ENCODE measurements at regions not wholly inside any gene's neighbourhood (a gene's known extent, or its start where the extent isn't known, plus 50 kb on each side); places are given as distances from the start of the nearest gene placed in this dataset.

- FAIRE-seq (no peak), DNase-seq (ENCODE audit: insufficient read length) (no peak)
- TF ChIP-seq POLR2AphosphoS5 (IDR thresholded peaks at IDR 0.05; ENCODE audit: low read depth, low read length) (no peak), TAF1 (IDR thresholded peaks at IDR 0.05; ENCODE audit: borderline replicate concordance, low read depth, low read length) (no peak), POLR2A (IDR thresholded peaks at IDR 0.05; ENCODE audit: low read depth, low read length) (no peak)
Measured at GRCh38 chr1:96414598-96414997, 307.0 kb upstream of the PTBP2 start.

- no peak for FAIRE-seq
- no peak for TF ChIP-seq TAF1 (IDR thresholded peaks at IDR 0.05; ENCODE audit: borderline replicate concordance, low read depth, low read length)
- no peak for TF ChIP-seq POLR2A (IDR thresholded peaks at IDR 0.05; ENCODE audit: low read depth, low read length)
- TF ChIP-seq POLR2AphosphoS5 (IDR thresholded peaks at IDR 0.05; ENCODE audit: low read depth, low read length) = no peak
- DNase-seq (ENCODE audit: insufficient read length) = no peak
Measured at GRCh38 chr1:96416111-96416595, 305.4 kb upstream of the PTBP2 start.

GRCh38 chr1:96416701-96417444 is 304.7 kb upstream of the PTBP2 start:
- no peak for TF ChIP-seq POLR2A (IDR thresholded peaks at IDR 0.05; ENCODE audit: low read depth, low read length)
- TF ChIP-seq POLR2AphosphoS5 (IDR thresholded peaks at IDR 0.05; ENCODE audit: low read depth, low read length) = no peak
- no peak for TF ChIP-seq TAF1 (IDR thresholded peaks at IDR 0.05; ENCODE audit: borderline replicate concordance, low read depth, low read length)
- DNase-seq (ENCODE audit: insufficient read length) = no peak
- FAIRE-seq = no peak

GRCh38 chr1:96418969-96419368 is 302.6 kb upstream of the PTBP2 start:
- no peak for DNase-seq (ENCODE audit: insufficient read length)
- no peak for FAIRE-seq
- TF ChIP-seq POLR2A (IDR thresholded peaks at IDR 0.05; ENCODE audit: low read depth, low read length) (no peak), TAF1 (IDR thresholded peaks at IDR 0.05; ENCODE audit: borderline replicate concordance, low read depth, low read length) (no peak), POLR2AphosphoS5 (IDR thresholded peaks at IDR 0.05; ENCODE audit: low read depth, low read length) (no peak)

GRCh38 chr1:96424877-96425276 is 296.7 kb upstream of the PTBP2 start:
- TF ChIP-seq POLR2AphosphoS5 (IDR thresholded peaks at IDR 0.05; ENCODE audit: low read depth, low read length) (no peak), POLR2A (IDR thresholded peaks at IDR 0.05; ENCODE audit: low read depth, low read length) (no peak), TAF1 (IDR thresholded peaks at IDR 0.05; ENCODE audit: borderline replicate concordance, low read depth, low read length) (no peak)
- no peak for DNase-seq (ENCODE audit: insufficient read length)
- FAIRE-seq = no peak

- FAIRE-seq (no peak), DNase-seq (ENCODE audit: insufficient read length) (no peak)
- TF ChIP-seq TAF1 (IDR thresholded peaks at IDR 0.05; ENCODE audit: borderline replicate concordance, low read depth, low read length) (no peak), POLR2A (IDR thresholded peaks at IDR 0.05; ENCODE audit: low read depth, low read length) (no peak), POLR2AphosphoS5 (IDR thresholded peaks at IDR 0.05; ENCODE audit: low read depth, low read length) (no peak)
Measured at GRCh38 chr1:96425382-96426129, 296.0 kb upstream of the PTBP2 start.

- FAIRE-seq (no peak), DNase-seq (ENCODE audit: insufficient read length) (no peak)
- TF ChIP-seq POLR2AphosphoS5 (IDR thresholded peaks at IDR 0.05; ENCODE audit: low read depth, low read length) (no peak), TAF1 (IDR thresholded peaks at IDR 0.05; ENCODE audit: borderline replicate concordance, low read depth, low read length) (no peak), POLR2A (IDR thresholded peaks at IDR 0.05; ENCODE audit: low read depth, low read length) (no peak)
Measured at GRCh38 chr1:96427616-96428015, 294.0 kb upstream of the PTBP2 start.

GRCh38 chr1:96445302-96445701 is 276.3 kb upstream of the PTBP2 start:
- no peak for TF ChIP-seq POLR2AphosphoS5 (IDR thresholded peaks at IDR 0.05; ENCODE audit: low read depth, low read length)
- no peak for TF ChIP-seq POLR2A (IDR thresholded peaks at IDR 0.05; ENCODE audit: low read depth, low read length)
- TF ChIP-seq TAF1 (IDR thresholded peaks at IDR 0.05; ENCODE audit: borderline replicate concordance, low read depth, low read length) = no peak
- FAIRE-seq = no peak
- DNase-seq (ENCODE audit: insufficient read length) = no peak

- TF ChIP-seq POLR2A (IDR thresholded peaks at IDR 0.05; ENCODE audit: low read depth, low read length) = no peak
- no peak for TF ChIP-seq POLR2AphosphoS5 (IDR thresholded peaks at IDR 0.05; ENCODE audit: low read depth, low read length)
- no peak for TF ChIP-seq TAF1 (IDR thresholded peaks at IDR 0.05; ENCODE audit: borderline replicate concordance, low read depth, low read length)
- DNase-seq (ENCODE audit: insufficient read length) (no peak), FAIRE-seq (no peak)
Measured at GRCh38 chr1:96464066-96464465, 257.5 kb upstream of the PTBP2 start.

- FAIRE-seq (no peak), DNase-seq (ENCODE audit: insufficient read length) (no peak)
- TF ChIP-seq POLR2AphosphoS5 (IDR thresholded peaks at IDR 0.05; ENCODE audit: low read depth, low read length) (no peak), POLR2A (IDR thresholded peaks at IDR 0.05; ENCODE audit: low read depth, low read length) (no peak), TAF1 (IDR thresholded peaks at IDR 0.05; ENCODE audit: borderline replicate concordance, low read depth, low read length) (no peak)
Measured at GRCh38 chr1:96464522-96464921, 257.1 kb upstream of the PTBP2 start.

- TF ChIP-seq POLR2A (IDR thresholded peaks at IDR 0.05; ENCODE audit: low read depth, low read length) = no peak
- DNase-seq (ENCODE audit: insufficient read length) = no peak
- no peak for FAIRE-seq
Measured at GRCh38 chr1:96464991-96465390, 256.6 kb upstream of the PTBP2 start.

- no peak for FAIRE-seq
- no peak for DNase-seq (ENCODE audit: insufficient read length)
- no peak for TF ChIP-seq TAF1 (IDR thresholded peaks at IDR 0.05; ENCODE audit: borderline replicate concordance, low read depth, low read length)
- TF ChIP-seq POLR2A (IDR thresholded peaks at IDR 0.05; ENCODE audit: low read depth, low read length) = no peak
- no peak for TF ChIP-seq POLR2AphosphoS5 (IDR thresholded peaks at IDR 0.05; ENCODE audit: low read depth, low read length)
Measured at GRCh38 chr1:96465441-96465840, 256.1 kb upstream of the PTBP2 start.

All from GM12892 (cell line).